NK-92 (cell line): ENCODE measurements at regions not wholly inside any gene's neighbourhood (a gene's known extent, or its start where the extent isn't known, plus 50 kb on each side); places are given as distances from the start of the nearest gene placed in this dataset.

Source experiments
- DNase-seq: peaks from one replicate; lab custom pipeline; 2025; ENCODE audit not compliant: unreplicated experiment; lab: John Stamatoyannopoulos, UW

GRCh38 chr1:208820580-208821212, 576.5 kb upstream of the PLXNA2 start:
- DNase-seq: no peak

- no peak for DNase-seq
Observed at GRCh38 chr1:208821939-208822338, 577.8 kb upstream of the PLXNA2 start.

- DNase-seq: no peak
Observed at GRCh38 chr1:208825300-208825699, 581.1 kb upstream of the PLXNA2 start.

GRCh38 chr1:208829595-208829994, 585.4 kb upstream of the PLXNA2 start:
- no peak for DNase-seq

- DNase-seq: no peak
Observed at GRCh38 chr1:208834381-208835096, 590.4 kb upstream of the PLXNA2 start.

GRCh38 chr1:208835097-208835463, 590.9 kb upstream of the PLXNA2 start:
- no peak for DNase-seq

- DNase-seq: no peak
Observed at GRCh38 chr1:208835781-208836180, 591.6 kb upstream of the PLXNA2 start.

GRCh38 chr1:208837242-208837641, 593.1 kb upstream of the PLXNA2 start:
- no peak for DNase-seq

- no peak for DNase-seq
Observed at GRCh38 chr1:208841436-208841835, 597.3 kb upstream of the PLXNA2 start.

- no peak for DNase-seq
Observed at GRCh38 chr1:208842451-208842850, 598.3 kb upstream of the PLXNA2 start.

GRCh38 chr1:208844158-208844557, 600.0 kb upstream of the PLXNA2 start:
- DNase-seq: no peak

- no peak for DNase-seq
Observed at GRCh38 chr1:208848854-208849253, 604.7 kb upstream of the PLXNA2 start.

GRCh38 chr1:208850442-208850841, 606.3 kb upstream of the PLXNA2 start:
- no peak for DNase-seq

GRCh38 chr1:208851366-208851765, 607.2 kb upstream of the PLXNA2 start:
- DNase-seq: no peak

GRCh38 chr1:208852911-208853310, 608.7 kb upstream of the PLXNA2 start:
- no peak for DNase-seq

GRCh38 chr1:208855403-208855802, 611.2 kb upstream of the PLXNA2 start:
- no peak for DNase-seq

GRCh38 chr1:208857465-208857864, 613.3 kb upstream of the PLXNA2 start:
- no peak for DNase-seq

GRCh38 chr1:208858738-208859137, 614.6 kb upstream of the PLXNA2 start:
- no peak for DNase-seq

GRCh38 chr1:208864366-208864965, 620.3 kb upstream of the PLXNA2 start:
- no peak for DNase-seq

GRCh38 chr1:208866386-208866955, 622.3 kb upstream of the PLXNA2 start:
- no peak for DNase-seq

GRCh38 chr1:208868554-208868953, 624.4 kb upstream of the PLXNA2 start:
- DNase-seq: no peak

- no peak for DNase-seq
Observed at GRCh38 chr1:208874915-208875314, 630.7 kb upstream of the PLXNA2 start.
